Caco-2 (cell line): ENCODE measurements at regions not wholly inside any gene's neighbourhood (a gene's known extent, or its start where the extent isn't known, plus 50 kb on each side); places are given as distances from the start of the nearest gene placed in this dataset.

Experiments used
- BruUV-seq: library from RNA; stranded (reverse); fragments of 400-500 nt; replicated peaks from 2 replicates; lab custom pipeline; 2021; lab: Mats Ljungman, UMichigan
- CTCF ChIA-PET: fragments of 300-600 bp; sonication (Branson Sonifier 250); formaldehyde crosslinking; loops from one replicate; lab custom pipeline; 2022; ENCODE audit warnings: antibody characterized with exemption; lab: Charles Lee
- POLR2A ChIA-PET: fragments of 300-600 bp; sonication (Branson Sonifier 250); formaldehyde crosslinking; loops from one replicate; lab custom pipeline; 2022; ENCODE audit warnings: antibody characterized with exemption; lab: Charles Lee
- DNase-seq, 2 experiments: peaks; one replicate each; pipeline versions ENCODE4 v3.0.0 to v3.0.0-alpha.2; 2020 to 2022
- H3K27me3 ChIP-seq: replicated peaks from 2 replicates; pipeline ENCODE4 v1.6.0; 2011; ENCODE audit warnings: low read length; ENCODE audit not compliant: control insufficient read depth, insufficient read depth
- H3K36me3 ChIP-seq: 2 replicates; pipeline ENCODE4 v1.5.1; 2011; ENCODE audit warnings: low read length; ENCODE audit not compliant: control insufficient read depth, insufficient read depth
- H3K4me1 ChIP-seq: fragments of 250-450 bp; sonication (Bioruptor Pico); 2 replicates; pipeline ENCODE4 v1.5.1; 2020; ENCODE audit warnings: mild to moderate bottlenecking
- H3K4me3 ChIP-seq: 2 replicates; pipeline ENCODE4 v1.5.1; 2011; ENCODE audit warnings: low read depth, mild to moderate bottlenecking, control low read depth, low read length
- H3K9me3 ChIP-seq: fragments of 250-450 bp; sonication (Bioruptor Pico); 2 replicates; pipeline ENCODE4 v1.5.1; 2020; ENCODE audit warnings: mild to moderate bottlenecking, moderate library complexity
- H3K27ac Mint-ChIP-seq: one replicate; pipeline ENCODE4 v1.8.0; 2022; ENCODE audit warnings: mixed read lengths; ENCODE audit not compliant: unreplicated experiment
- H3K27me3 Mint-ChIP-seq: one replicate; pipeline ENCODE4 v1.8.0; 2022; ENCODE audit warnings: mixed read lengths; ENCODE audit not compliant: insufficient read depth, unreplicated experiment
- H3K36me3 Mint-ChIP-seq: one replicate; pipeline ENCODE4 v1.8.0; 2022; ENCODE audit warnings: mild to moderate bottlenecking, mixed read lengths; ENCODE audit not compliant: insufficient read depth, unreplicated experiment
- H3K4me1 Mint-ChIP-seq: one replicate; pipeline ENCODE4 v1.8.0; 2022; ENCODE audit warnings: low read depth, mixed read lengths; ENCODE audit not compliant: unreplicated experiment
- H3K4me3 Mint-ChIP-seq: one replicate; pipeline ENCODE4 v1.8.0; 2022; ENCODE audit warnings: mild to moderate bottlenecking, moderate library complexity, mixed read lengths; ENCODE audit not compliant: unreplicated experiment
- H3K9me3 Mint-ChIP-seq: one replicate; pipeline ENCODE4 v1.8.0; 2022; ENCODE audit warnings: mixed read lengths; ENCODE audit not compliant: unreplicated experiment
- intact Hi-C: fragments of 100-400 bp; cut with micrococcal nuclease; formaldehyde crosslinking; loops from one replicate; pipeline ENCODE4 v1.10.0; 2022; ENCODE audit not compliant: unreplicated experiment
- TF ChIP-seq, protein P1 (sequence below), 2 experiments: fragments of 200-600 bp in 1 of 2; IDR thresholded peaks; 1 replicate in 1 of 2; 2 replicates in 1 of 2; pipeline versions ENCODE4 v1.5.1 to v1.8.0; 2011 to 2022; ENCODE audit warnings: antibody characterized with exemption in 1 of 2, control low read depth in 1 of 2, inconsistent platforms in 1 of 2, low read depth in 1 of 2, low read length in 1 of 2, mild to moderate bottlenecking in 1 of 2, moderate library complexity in 1 of 2; ENCODE audit not compliant: insufficient read depth in 1 of 2, severe bottlenecking in 1 of 2, unreplicated experiment in 1 of 2

DNA sequence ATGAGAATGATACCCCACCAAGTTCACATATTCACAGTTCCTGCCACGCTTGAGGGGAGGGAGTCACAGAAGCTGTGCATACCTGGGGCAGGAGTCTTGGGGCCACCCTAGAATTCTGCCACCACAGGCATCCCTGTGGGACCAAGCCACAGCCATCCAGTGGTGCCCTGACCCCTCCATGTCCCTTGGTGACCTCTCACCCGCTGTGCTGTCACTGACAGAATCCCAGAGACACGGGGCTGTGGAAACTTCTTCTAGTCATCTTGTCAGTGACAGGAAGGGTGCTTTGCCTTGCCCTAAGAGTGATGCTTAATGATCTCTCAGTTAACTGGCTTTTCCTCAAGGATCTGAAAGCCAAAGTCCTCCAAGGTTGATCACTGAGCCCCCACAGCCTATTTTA, 58.4 kb upstream of the UQCRFS1 start:
- Mint-ChIP-seq H3K27ac (no peak overlapping the region), H3K4me1 (no peaks in the 10 kb centered on the region), H3K27me3 (no peaks in the 10 kb centered on the region), H3K36me3 (no peaks in the 10 kb centered on the region), H3K9me3 (no peaks in the 10 kb centered on the region), H3K4me3 (no peak overlapping the region)
- no peak for DNase-seq
- TF ChIP-seq, protein P1, sequence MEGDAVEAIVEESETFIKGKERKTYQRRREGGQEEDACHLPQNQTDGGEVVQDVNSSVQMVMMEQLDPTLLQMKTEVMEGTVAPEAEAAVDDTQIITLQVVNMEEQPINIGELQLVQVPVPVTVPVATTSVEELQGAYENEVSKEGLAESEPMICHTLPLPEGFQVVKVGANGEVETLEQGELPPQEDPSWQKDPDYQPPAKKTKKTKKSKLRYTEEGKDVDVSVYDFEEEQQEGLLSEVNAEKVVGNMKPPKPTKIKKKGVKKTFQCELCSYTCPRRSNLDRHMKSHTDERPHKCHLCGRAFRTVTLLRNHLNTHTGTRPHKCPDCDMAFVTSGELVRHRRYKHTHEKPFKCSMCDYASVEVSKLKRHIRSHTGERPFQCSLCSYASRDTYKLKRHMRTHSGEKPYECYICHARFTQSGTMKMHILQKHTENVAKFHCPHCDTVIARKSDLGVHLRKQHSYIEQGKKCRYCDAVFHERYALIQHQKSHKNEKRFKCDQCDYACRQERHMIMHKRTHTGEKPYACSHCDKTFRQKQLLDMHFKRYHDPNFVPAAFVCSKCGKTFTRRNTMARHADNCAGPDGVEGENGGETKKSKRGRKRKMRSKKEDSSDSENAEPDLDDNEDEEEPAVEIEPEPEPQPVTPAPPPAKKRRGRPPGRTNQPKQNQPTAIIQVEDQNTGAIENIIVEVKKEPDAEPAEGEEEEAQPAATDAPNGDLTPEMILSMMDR (IDR thresholded peaks at IDR 0.05; ENCODE audit: insufficient read depth in 1 of 2, low read depth in 1 of 2, low read length in 1 of 2, severe bottlenecking in 1 of 2, unreplicated experiment in 1 of 2): no peak
- Histone ChIP-seq H3K4me3 (no peak overlapping the region), H3K4me1 (no peaks in the 10 kb centered on the region), H3K27me3 (no peaks in the 10 kb centered on the region), H3K36me3 (no peaks in the 10 kb centered on the region), H3K9me3 (no peaks in the 10 kb centered on the region)
- intact Hi-C loops: no loop called here
- CTCF ChIA-PET: no interaction called here
- BruUV-seq: no TSS peak
- POLR2A ChIA-PET: no interaction called here

DNA sequence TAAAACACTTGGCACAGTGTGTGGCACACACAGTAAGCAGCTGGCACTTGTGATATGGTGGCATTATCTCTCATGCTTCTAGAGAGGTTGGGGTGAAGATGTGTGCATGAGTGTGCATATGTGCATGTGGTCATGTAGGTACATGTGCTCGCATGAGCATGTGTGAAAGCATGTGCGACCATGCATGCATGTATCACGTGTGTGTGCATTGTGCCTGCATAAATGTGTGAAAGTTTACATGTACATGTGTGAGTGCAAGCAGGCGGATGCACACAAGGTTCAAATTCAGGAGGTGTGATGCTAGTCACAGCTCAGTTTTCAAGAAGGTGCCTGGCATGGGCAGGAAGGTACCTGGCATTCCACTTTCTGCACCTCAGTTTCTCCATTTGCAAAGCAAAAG, 59.0 kb upstream of the UQCRFS1 start:
- POLR2A ChIA-PET: no interaction called here
- DNase-seq: no peak

DNA sequence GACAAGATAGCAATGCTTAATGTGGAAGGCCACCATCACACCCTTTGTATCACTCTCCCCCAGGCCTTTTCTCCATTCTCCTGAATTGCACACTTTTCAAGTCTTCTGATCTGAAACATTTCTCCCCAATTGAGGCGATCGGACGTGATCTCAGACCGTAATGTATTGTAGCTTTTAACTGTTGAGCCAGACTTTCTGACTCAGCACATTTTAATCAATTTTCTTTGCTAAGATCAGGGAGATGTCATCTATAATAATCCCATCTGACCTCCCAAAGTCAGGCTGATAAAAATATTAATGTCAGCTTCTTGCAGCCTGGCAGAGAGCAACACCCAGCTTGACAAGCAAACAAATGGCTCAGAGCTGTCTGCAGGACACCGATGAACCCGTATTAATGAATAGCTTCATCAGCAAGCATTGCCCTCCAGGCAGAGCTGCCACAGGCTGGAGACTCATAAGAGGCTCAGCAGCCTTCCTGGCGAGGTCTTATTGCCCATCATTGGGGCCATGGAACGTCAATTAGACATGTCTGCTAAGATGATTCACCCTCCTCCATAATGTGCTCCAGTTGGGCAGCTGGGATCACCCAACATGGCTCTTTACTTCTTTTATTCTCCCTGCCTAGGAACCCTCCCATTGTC, 60.2 kb upstream of the UQCRFS1 start:
- Histone ChIP-seq H3K9me3 (no peaks in the 10 kb centered on the region), H3K4me1 (no peaks in the 10 kb centered on the region), H3K4me3 (no peak overlapping the region), H3K36me3 (no peaks in the 10 kb centered on the region), H3K27me3 (no peaks in the 10 kb centered on the region)
- ChIA-PET CTCF (interaction anchor here (0.9 kb wide), 1 partner anchor 10 kb away, joined by 3 read pairs; no protein-coding TSS in a partner anchor), POLR2A (no interaction called here)
- no TSS peak for BruUV-seq
- Mint-ChIP-seq H3K36me3 (no peaks in the 10 kb centered on the region), H3K4me3 (no peak overlapping the region), H3K9me3 (no peaks in the 10 kb centered on the region), H3K27ac (no peak overlapping the region), H3K27me3 (peaks cover 3% of the 10 kb centered on the region), H3K4me1 (no peaks in the 10 kb centered on the region)
- DNase-seq: no peak
- TF ChIP-seq, protein P1 (IDR thresholded peaks at IDR 0.05; ENCODE audit: insufficient read depth in 1 of 2, low read depth in 1 of 2, low read length in 1 of 2, severe bottlenecking in 1 of 2, unreplicated experiment in 1 of 2): no peak
- intact Hi-C loops: no loop called here

More for the DNA sequence above, 59.0 kb upstream of the UQCRFS1 start:
- no peak overlapping the region for H3K27ac Mint-ChIP-seq
- no peaks in the 10 kb centered on the region for H3K4me1 Mint-ChIP-seq
- TF ChIP-seq, protein P1 (IDR thresholded peaks at IDR 0.05; ENCODE audit: insufficient read depth in 1 of 2, low read depth in 1 of 2, low read length in 1 of 2, severe bottlenecking in 1 of 2, unreplicated experiment in 1 of 2): no peak
- no peaks in the 10 kb centered on the region for H3K4me1 ChIP-seq
- H3K9me3 ChIP-seq: no peaks in the 10 kb centered on the region
- H3K36me3 ChIP-seq: no peaks in the 10 kb centered on the region
- CTCF ChIA-PET: no interaction called here
- H3K4me3 ChIP-seq: no peak overlapping the region
- H3K4me3 Mint-ChIP-seq: no peak overlapping the region
- no TSS peak for BruUV-seq
- no peaks in the 10 kb centered on the region for H3K27me3 ChIP-seq
- intact Hi-C loops: no loop called here
- no peaks in the 10 kb centered on the region for H3K27me3 Mint-ChIP-seq
- no peaks in the 10 kb centered on the region for H3K9me3 Mint-ChIP-seq
- H3K36me3 Mint-ChIP-seq: no peaks in the 10 kb centered on the region
